SU-DHL-6 (cell line): ENCODE measurements at regions not wholly inside any gene's neighbourhood (a gene's known extent, or its start where the extent isn't known, plus 50 kb on each side); places are given as distances from the start of the nearest gene placed in this dataset.

Source experiments
- EZH2phosphoT487 ChIP-seq: fragments of 200-600 bp; sonication (generic), shearing (Covaris generic); conservative IDR thresholded peaks from 2 replicates; pipeline ENCODE4 v1.6.1; 2018; ENCODE audit warnings: mild to moderate bottlenecking, antibody characterized with exemption, low read length, moderate library complexity, mixed read lengths
- TF ChIP-seq, protein P1 (sequence below): fragments of 200-600 bp; sonication (generic); IDR thresholded peaks from one replicate; pipeline ENCODE4 v1.5.1; 2017; ENCODE audit warnings: antibody characterized with exemption, mild to moderate bottlenecking, low read length, moderate library complexity; ENCODE audit not compliant: insufficient read depth, poor library complexity, severe bottlenecking

DNA sequence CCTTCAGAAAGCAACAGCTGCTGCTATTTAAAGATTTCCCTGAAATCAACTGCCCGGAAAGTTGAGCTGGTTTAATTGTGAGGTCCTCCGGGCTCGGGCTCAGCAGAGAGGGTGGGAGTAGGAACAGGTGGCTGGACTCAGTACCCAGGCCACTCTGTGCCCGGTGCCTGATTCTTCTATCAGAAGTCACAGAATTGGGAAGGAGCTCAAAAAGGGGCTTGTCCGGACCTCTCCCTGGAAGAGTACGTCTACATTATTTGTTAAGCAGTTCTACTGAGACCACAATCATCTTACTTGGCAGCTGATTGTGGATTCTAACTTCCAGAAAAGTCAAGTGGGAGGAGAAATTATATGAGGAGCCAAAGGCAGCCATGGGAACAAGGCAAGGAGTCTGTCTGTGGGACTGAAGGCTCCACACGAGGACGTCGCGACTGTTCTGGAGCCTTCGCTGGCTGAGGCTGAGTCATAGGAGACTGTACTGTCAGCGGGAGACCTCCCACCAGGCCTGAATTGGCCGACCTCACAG, 91.7 kb upstream of the ANKRD10 start:
- TF ChIP-seq, protein P1, sequence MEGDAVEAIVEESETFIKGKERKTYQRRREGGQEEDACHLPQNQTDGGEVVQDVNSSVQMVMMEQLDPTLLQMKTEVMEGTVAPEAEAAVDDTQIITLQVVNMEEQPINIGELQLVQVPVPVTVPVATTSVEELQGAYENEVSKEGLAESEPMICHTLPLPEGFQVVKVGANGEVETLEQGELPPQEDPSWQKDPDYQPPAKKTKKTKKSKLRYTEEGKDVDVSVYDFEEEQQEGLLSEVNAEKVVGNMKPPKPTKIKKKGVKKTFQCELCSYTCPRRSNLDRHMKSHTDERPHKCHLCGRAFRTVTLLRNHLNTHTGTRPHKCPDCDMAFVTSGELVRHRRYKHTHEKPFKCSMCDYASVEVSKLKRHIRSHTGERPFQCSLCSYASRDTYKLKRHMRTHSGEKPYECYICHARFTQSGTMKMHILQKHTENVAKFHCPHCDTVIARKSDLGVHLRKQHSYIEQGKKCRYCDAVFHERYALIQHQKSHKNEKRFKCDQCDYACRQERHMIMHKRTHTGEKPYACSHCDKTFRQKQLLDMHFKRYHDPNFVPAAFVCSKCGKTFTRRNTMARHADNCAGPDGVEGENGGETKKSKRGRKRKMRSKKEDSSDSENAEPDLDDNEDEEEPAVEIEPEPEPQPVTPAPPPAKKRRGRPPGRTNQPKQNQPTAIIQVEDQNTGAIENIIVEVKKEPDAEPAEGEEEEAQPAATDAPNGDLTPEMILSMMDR, result no peak
- TF ChIP-seq EZH2phosphoT487, result no peak
